NCI-H2227 treated with DMSO at 0.1 percent for 48 hours (cell line): ENCODE measurements at regions not wholly inside any gene's neighbourhood (a gene's known extent, or its start where the extent isn't known, plus 50 kb on each side); places are given as distances from the start of the nearest gene placed in this dataset.
"Not testable (repeated sequence)": the region's sequence is repeated elsewhere in the genome, so short reads cannot be mapped to it uniquely, and the experiment has no call there.

Experiments
- DNase-seq: peaks from one replicate; lab custom pipeline; 2025; lab: John Stamatoyannopoulos, UW

DNA sequence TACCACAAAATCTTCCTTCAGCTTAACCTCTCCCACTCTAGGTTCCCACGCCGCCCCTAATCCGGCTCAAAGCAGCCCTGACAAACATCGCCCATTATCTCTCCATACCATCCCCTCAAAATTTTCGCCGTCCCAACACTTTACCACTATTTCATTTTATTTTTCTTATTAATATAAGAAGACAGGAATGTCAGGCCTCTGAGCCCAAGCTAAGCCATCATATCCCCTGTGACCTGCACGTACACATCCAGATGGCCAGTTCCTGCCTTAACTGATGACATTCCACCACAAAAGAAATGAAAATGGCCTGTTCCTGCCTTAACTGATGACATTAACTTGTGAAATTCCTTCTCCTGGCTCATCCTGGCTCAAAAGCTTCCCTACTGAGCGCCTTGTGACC lies 243.4 kb upstream of the PROK2 start:
- not testable (repeated sequence) for DNase-seq

DNA sequence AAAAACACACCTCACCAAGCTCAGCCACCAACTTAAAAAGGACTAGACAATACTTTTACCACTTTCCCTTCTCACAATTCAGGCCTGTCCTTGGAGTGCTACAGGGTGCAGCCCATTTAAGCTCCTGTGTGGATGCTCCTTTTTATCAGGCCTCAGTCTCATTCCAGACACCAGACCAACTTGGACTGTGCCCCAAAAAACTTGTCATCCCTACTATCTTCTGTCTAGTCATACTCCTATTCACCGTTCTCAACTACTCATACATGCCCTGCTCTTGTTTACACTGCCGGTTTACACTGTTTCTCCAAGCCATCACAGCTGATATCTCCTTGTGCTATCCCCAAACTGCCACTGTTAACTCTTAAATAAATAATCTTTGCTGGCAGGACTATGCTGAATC lies 242.8 kb upstream of the PROK2 start:
- DNase-seq, result not testable (repeated sequence)

DNA sequence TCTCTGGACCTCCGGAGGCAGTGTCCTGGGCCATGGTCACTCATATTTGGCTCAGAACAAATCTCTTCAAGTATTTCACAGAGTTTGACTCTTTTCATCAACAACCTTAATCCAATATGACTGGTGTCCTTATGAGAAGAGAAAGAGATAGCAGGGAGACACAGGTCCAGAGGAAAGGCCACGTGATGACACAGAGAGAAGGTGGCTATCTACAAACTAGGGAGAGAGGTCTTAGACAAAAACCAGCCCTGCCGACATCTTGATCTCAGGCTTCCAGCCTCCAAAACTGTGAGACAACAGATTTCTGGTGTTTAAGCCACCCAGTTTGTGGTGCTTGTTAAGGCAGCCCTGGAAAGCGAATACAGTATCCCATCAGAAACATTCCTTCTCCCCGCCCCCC lies 237.1 kb upstream of the PROK2 start:
- no peak for DNase-seq

GRCh38 chr3:72021531-72021930 lies 236.6 kb upstream of the PROK2 start:
- no peak for DNase-seq

- no peak for DNase-seq
These were observed 233.5 kb upstream of the PROK2 start for GRCh38 chr3:72018343-72018984.

- no peak for DNase-seq
These were observed 233.0 kb upstream of the PROK2 start for GRCh38 chr3:72017935-72018334.

GRCh38 chr3:72017311-72017710 lies 232.4 kb upstream of the PROK2 start:
- DNase-seq, result no peak

GRCh38 chr3:72015463-72015862 lies 230.5 kb upstream of the PROK2 start:
- DNase-seq, result no peak

- DNase-seq, result no peak
These were observed 228.1 kb upstream of the PROK2 start for GRCh38 chr3:72013084-72013483.

DNA sequence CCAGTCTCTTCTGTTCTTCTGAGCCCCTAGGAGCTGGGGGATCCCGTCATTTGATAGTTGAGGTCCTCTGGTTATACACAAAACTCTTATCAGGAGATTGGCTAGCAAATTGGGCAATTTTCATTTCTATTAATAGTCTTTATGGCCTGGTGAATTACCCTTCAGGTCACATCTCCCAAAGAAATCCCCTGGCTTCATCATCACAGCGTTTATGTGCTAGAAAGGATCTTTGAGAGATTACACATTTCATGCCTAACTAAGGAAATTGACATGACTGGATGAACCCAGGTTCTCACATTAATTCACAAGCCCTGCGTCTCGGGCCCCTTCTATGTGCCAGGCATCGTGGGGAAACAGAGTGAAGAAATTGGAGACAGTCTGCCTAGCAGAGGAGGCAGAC lies 227.4 kb upstream of the PROK2 start:
- DNase-seq, result no peak

GRCh38 chr3:72011485-72011884 lies 226.5 kb upstream of the PROK2 start:
- no peak for DNase-seq

GRCh38 chr3:72009851-72010443 lies 225.0 kb upstream of the PROK2 start:
- DNase-seq, result no peak

- no peak for DNase-seq
These were observed 223.5 kb upstream of the PROK2 start for GRCh38 chr3:72008226-72008996.

DNA sequence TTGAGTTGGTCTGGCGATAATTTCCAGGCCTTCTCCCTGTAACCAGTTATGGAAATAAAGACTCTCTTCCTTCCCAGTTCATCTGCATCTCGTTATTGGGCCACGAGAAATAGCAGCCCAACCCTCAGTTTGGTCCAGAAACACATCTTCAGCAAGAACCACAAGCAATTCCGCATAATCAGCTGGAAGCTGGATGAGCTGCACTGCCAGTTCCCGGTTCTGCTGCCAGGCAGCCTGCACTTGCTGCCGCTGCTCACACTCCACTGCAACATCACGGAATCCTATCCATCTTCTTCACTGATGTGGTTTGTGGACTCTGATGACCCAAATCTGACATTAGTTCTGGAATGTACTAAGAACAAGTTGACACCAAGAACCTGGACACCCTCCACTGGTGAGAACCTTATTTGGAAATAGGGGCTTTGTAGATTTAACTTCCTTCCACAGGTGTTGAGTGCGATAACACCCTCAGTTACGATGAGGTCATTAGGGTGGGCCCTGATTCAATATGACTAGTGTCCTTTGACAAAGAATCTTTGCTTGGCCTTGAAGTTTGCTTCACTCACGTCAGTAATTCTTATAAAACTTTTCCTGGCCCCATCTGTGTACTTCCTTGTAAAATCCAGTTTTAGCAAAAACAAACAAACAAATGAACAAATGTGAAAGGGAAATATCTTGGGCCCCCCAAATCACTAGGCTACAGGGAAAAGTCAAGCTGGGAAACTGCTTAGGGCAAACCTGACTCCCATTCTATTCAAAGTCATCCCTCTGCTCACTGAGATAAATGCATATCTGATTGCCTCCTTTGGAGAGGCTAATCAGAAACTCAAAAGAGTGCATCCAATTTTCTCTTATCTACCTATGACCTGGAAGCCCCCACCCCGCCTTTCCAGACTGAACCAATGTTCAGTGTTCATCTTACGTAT lies 221.9 kb upstream of the PROK2 start:
- DNase-seq, result no peak

DNA sequence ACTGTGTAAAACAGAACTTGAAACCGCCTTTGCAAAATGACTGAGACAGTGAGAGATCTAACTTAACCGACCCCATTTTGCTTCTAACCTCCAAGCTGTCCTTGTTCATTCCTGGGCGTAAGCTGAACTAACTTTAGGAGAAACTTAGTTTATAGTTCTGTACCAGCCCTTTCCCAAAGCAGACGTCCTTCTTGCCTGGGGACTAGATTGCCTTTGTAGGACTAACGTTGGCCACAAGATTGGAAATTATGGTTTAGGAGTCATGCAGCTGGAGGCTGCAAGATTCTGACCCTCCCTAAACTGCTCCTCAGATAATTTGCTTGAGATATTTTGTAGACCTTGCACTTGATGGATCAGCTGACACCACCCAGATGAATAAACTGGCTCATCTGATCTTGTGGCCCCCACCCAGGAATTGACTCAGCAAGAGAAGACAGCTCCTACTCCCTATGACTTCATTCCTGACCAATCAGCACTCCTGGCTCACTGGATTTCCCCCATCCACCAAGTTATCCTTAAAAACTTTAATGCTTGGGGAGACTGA lies 219.9 kb upstream of the PROK2 start:
- DNase-seq, result no peak

- no peak for DNase-seq
These were observed 219.0 kb upstream of the PROK2 start for GRCh38 chr3:72003936-72004335.

GRCh38 chr3:72001758-72002157 lies 216.8 kb upstream of the PROK2 start:
- no peak for DNase-seq

DNA sequence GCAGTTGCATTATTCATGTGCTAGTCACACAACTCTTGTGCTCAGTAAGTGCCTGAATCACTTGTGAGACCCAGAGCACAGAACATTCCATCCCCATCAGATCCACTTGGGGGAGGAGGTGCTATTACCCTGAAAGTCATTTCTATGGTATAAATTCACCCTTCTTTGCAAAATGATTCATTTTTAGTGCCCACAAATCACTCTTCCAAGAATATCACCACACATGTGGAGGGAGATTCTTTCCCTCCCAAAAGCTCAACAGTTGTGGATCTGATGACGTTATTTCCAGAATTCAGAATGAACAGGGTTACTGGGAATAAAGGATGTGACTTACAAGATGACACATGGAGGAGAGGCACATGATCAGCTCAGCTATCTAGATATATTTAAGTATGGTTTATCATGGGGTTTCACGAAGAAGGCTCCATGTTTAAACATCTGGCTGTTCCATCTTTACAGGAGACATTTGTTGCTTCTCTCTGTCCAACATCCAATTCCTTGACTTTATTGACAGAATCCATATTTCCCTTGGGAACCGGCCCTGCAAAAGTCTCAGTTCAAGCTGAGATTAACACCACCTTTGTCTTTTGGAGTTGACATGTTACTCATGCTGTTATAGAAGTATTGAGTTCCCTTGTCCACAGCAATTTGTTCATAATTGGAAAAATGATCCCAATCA lies 214.2 kb upstream of the PROK2 start:
- no peak for DNase-seq

DNA sequence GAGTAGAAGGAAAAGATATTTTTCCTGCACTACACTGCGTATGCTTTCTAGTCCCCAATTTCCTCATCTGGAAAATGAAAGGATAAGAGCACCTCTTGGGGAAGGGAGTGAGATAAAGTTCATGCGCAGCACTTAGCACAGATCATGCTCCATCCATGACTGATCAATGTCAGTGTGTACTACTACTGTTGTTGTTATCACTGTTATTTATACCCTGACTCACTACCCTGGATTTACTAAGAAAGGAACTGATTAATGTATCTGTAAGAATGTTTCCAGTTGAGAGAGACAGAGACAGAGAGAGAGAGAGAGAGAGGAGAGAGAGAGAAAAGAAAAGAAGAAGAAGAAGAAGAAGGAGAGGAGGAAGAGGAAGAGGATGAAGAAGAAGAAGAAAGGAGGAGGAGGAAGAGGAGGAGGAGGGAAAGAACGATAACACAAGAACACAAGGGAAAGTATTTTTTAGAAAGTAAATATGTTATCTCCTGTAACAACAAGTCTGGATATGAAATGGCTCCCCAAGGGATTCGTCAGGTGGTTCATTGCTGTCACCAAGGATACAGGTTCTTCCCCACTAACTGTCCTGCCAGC lies 212.2 kb upstream of the PROK2 start:
- no peak for DNase-seq

GRCh38 chr3:71994906-71995305 lies 210.0 kb upstream of the PROK2 start:
- DNase-seq, result no peak

DNA sequence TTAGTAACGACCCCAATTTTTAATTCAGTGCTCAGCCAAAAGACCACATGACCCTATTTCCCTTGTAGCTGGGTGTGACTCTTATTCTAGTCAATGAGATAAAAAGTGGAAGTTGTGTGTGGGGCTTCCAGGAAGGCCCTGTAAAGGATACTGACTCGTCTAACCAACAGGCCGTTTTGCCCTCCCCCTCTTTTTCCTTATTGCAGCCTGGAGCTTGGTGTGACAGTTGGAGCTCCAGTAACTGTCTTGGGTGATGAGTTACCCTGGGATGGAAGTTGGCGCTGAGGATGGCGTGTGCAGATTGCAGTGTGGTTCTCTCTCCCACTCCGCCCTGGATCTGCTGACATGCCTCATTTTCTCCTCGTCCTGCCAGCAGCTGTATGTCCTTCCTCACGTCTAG lies 209.3 kb upstream of the PROK2 start:
- no peak for DNase-seq
